Cardiac fibroblast (primary cell): ENCODE measurements at regions not wholly inside any gene's neighbourhood (a gene's known extent, or its start where the extent isn't known, plus 50 kb on each side); places are given as distances from the start of the nearest gene placed in this dataset.

Experiments
- DNase-seq, 2 donors: peaks; one replicate each; pipeline versions ENCODE4 v3.0.0 to v3.0.0-alpha.2; 2010; ENCODE audit warnings: low read depth in 2 of 2
- H3K4me3 ChIP-seq, 2 donors: replicated peaks in 1 of 2; 1 replicate in 1 of 2; 2 replicates in 1 of 2; pipeline ENCODE4 v1.5.1; 2011; ENCODE audit warnings: low read depth in 2 of 2, low read length in 2 of 2, mild to moderate bottlenecking in 2 of 2, moderate library complexity in 1 of 2
- CTCF ChIP-seq: IDR thresholded peaks from one replicate; pipeline ENCODE4 v1.5.1; 2011; ENCODE audit warnings: low read depth, mild to moderate bottlenecking, low read length, inconsistent platforms

- no peak for TF ChIP-seq CTCF
- H3K4me3 ChIP-seq, result no peak overlapping the region
- DNase-seq, result no peak
Measured at GRCh38 chr2:211247751-211248150, 691.4 kb downstream of the CPS1 start.

GRCh38 chr2:211248841-211249240 lies 692.4 kb downstream of the CPS1 start:
- no peak overlapping the region for H3K4me3 ChIP-seq
- no peak for DNase-seq
- no peak for TF ChIP-seq CTCF

GRCh38 chr2:211251016-211251415 lies 694.6 kb downstream of the CPS1 start:
- no peak for TF ChIP-seq CTCF
- no peak for DNase-seq
- H3K4me3 ChIP-seq, result no peak overlapping the region

GRCh38 chr2:211258646-211259335 lies 702.4 kb downstream of the CPS1 start:
- TF ChIP-seq CTCF, result no peak
- no peak overlapping the region for H3K4me3 ChIP-seq
- DNase-seq, result no peak

- DNase-seq, result no peak
- no peak overlapping the region for H3K4me3 ChIP-seq
- TF ChIP-seq CTCF, result no peak
Measured at GRCh38 chr2:211259831-211260476, 703.6 kb downstream of the CPS1 start.

GRCh38 chr2:211270257-211270656 lies 713.9 kb downstream of the CPS1 start:
- no peak for TF ChIP-seq CTCF
- no peak for DNase-seq
- H3K4me3 ChIP-seq, result no peak overlapping the region
